Fibroblast of lung (primary cell): ENCODE measurements at regions not wholly inside any gene's neighbourhood (a gene's known extent, or its start where the extent isn't known, plus 50 kb on each side); places are given as distances from the start of the nearest gene placed in this dataset.

ENCODE experiments used
- DNase-seq, 2 donors: peaks; one replicate each; pipeline versions ENCODE4 v3.0.0 to v3.0.0-alpha.2; 2010; ENCODE audit warnings: low read depth in 2 of 2
- H2AFZ ChIP-seq: 2 replicates; pipeline ENCODE4 v1.5.1; 2012; ENCODE audit warnings: low read length, control low read depth, inconsistent platforms
- H3K27ac ChIP-seq: 2 replicates; pipeline ENCODE4 v1.5.1; 2011; ENCODE audit warnings: low read length, control low read depth; ENCODE audit not compliant: insufficient read depth
- H3K27me3 ChIP-seq: 2 replicates; pipeline ENCODE4 v1.5.1; 2011; ENCODE audit warnings: mild to moderate bottlenecking, low read length; ENCODE audit not compliant: control insufficient read depth, insufficient read depth
- H3K36me3 ChIP-seq: 2 replicates; pipeline ENCODE4 v1.5.1; 2011; ENCODE audit warnings: low read length; ENCODE audit not compliant: control insufficient read depth, insufficient read depth
- H3K4me1 ChIP-seq: 2 replicates; pipeline ENCODE4 v1.5.1; 2011; ENCODE audit warnings: low read length; ENCODE audit not compliant: control insufficient read depth, insufficient read depth; ENCODE audit errors: extremely low read depth
- H3K4me2 ChIP-seq: 2 replicates; pipeline ENCODE4 v1.5.1; 2011; ENCODE audit warnings: low read length, control low read depth; ENCODE audit not compliant: insufficient read depth; ENCODE audit errors: extremely low read depth
- H3K4me3 ChIP-seq, 4 experiments: fragments of 200-600 bp in 1 of 4; sonication (generic) in 1 of 4; replicated peaks in 1 of 4; 2 replicates each; pipeline ENCODE4 v1.5.1; 2011 to 2016; ENCODE audit warnings: low read length in 4 of 4, low read depth in 3 of 4, mild to moderate bottlenecking in 3 of 4, control low read depth in 2 of 4, inconsistent platforms in 1 of 4, mixed read lengths in 1 of 4; ENCODE audit not compliant: insufficient read depth in 1 of 4; ENCODE audit errors: control extremely low read depth in 1 of 4
- H3K79me2 ChIP-seq: 2 replicates; pipeline ENCODE4 v1.5.1; 2012; ENCODE audit warnings: mild to moderate bottlenecking, low read length, inconsistent platforms; ENCODE audit not compliant: control insufficient read depth, insufficient read depth
- H3K9ac ChIP-seq: 2 replicates; pipeline ENCODE4 v1.5.1; 2011; ENCODE audit warnings: mild to moderate bottlenecking, low read length, control low read depth; ENCODE audit not compliant: insufficient read depth
- H3K9me3 ChIP-seq: 2 replicates; pipeline ENCODE4 v1.5.1; 2012; ENCODE audit warnings: low read depth, low read length; ENCODE audit not compliant: control insufficient read depth, insufficient read depth
- H4K20me1 ChIP-seq: 2 replicates; pipeline ENCODE4 v1.5.1; 2011; ENCODE audit warnings: low read length; ENCODE audit not compliant: control insufficient read depth, insufficient read depth; ENCODE audit errors: extremely low read depth
- EZH2 ChIP-seq: IDR thresholded peaks from 2 replicates; pipeline ENCODE4 v1.5.1; 2012; ENCODE audit warnings: low read length, control low read depth, mild to moderate bottlenecking; ENCODE audit errors: missing control alignments
- TF ChIP-seq, protein P1 (sequence below), 2 donors: IDR thresholded peaks in 1 of 2; conservative IDR thresholded peaks in 1 of 2; 1 replicate in 1 of 2; 2 replicates in 1 of 2; pipeline ENCODE4 v1.5.1; 2011 to 2012; ENCODE audit warnings: low read length in 2 of 2, control low read depth in 1 of 2, inconsistent platforms in 1 of 2, low read depth in 1 of 2, mild to moderate bottlenecking in 1 of 2

- no peak overlapping the region for H3K27ac ChIP-seq
- TF ChIP-seq, protein P1, sequence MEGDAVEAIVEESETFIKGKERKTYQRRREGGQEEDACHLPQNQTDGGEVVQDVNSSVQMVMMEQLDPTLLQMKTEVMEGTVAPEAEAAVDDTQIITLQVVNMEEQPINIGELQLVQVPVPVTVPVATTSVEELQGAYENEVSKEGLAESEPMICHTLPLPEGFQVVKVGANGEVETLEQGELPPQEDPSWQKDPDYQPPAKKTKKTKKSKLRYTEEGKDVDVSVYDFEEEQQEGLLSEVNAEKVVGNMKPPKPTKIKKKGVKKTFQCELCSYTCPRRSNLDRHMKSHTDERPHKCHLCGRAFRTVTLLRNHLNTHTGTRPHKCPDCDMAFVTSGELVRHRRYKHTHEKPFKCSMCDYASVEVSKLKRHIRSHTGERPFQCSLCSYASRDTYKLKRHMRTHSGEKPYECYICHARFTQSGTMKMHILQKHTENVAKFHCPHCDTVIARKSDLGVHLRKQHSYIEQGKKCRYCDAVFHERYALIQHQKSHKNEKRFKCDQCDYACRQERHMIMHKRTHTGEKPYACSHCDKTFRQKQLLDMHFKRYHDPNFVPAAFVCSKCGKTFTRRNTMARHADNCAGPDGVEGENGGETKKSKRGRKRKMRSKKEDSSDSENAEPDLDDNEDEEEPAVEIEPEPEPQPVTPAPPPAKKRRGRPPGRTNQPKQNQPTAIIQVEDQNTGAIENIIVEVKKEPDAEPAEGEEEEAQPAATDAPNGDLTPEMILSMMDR (conservative IDR thresholded peaks at IDR 0.05 in 1 of 2, IDR thresholded peaks at IDR 0.05 in 1 of 2; ENCODE audit: low read depth in 1 of 2, low read length in 2 of 2) = no peak
- no peak for TF ChIP-seq EZH2
- H3K79me2 ChIP-seq = no peaks in the 10 kb centered on the region
- no peak overlapping the region for H3K4me2 ChIP-seq
- no peaks in the 10 kb centered on the region for H3K36me3 ChIP-seq
- H4K20me1 ChIP-seq = no peaks in the 10 kb centered on the region
- no peaks in the 10 kb centered on the region for H3K9me3 ChIP-seq
- H3K27me3 ChIP-seq = no peaks in the 10 kb centered on the region
- no peaks in the 10 kb centered on the region for H3K4me1 ChIP-seq
- no peak overlapping the region for H3K4me3 ChIP-seq
- H2AFZ ChIP-seq = no peak overlapping the region
- H3K9ac ChIP-seq = no peak overlapping the region
- no peak for DNase-seq
These were observed 61.8 kb downstream of the SHANK2 start for GRCh38 chr11:71190551-71190950.

GRCh38 chr11:71189768-71190315, 62.5 kb downstream of the SHANK2 start:
- H3K36me3 ChIP-seq = no peaks in the 10 kb centered on the region
- no peak overlapping the region for H3K4me3 ChIP-seq
- no peaks in the 10 kb centered on the region for H3K9me3 ChIP-seq
- no peak overlapping the region for H3K4me2 ChIP-seq
- H4K20me1 ChIP-seq = no peaks in the 10 kb centered on the region
- no peak for DNase-seq
- H3K9ac ChIP-seq = no peak overlapping the region
- H3K27me3 ChIP-seq = no peaks in the 10 kb centered on the region
- no peak overlapping the region for H3K27ac ChIP-seq
- H3K79me2 ChIP-seq = no peaks in the 10 kb centered on the region
- no peaks in the 10 kb centered on the region for H3K4me1 ChIP-seq
- no peak overlapping the region for H2AFZ ChIP-seq
- TF ChIP-seq EZH2 = no peak
- TF ChIP-seq, protein P1 (conservative IDR thresholded peaks at IDR 0.05 in 1 of 2, IDR thresholded peaks at IDR 0.05 in 1 of 2; ENCODE audit: low read depth in 1 of 2, low read length in 2 of 2) = no peak

GRCh38 chr11:71188886-71189767, 63.2 kb downstream of the SHANK2 start:
- Histone ChIP-seq H3K27me3 (no peaks in the 10 kb centered on the region), H3K9me3 (no peaks in the 10 kb centered on the region), H3K36me3 (no peaks in the 10 kb centered on the region), H2AFZ (no peak overlapping the region), H4K20me1 (no peaks in the 10 kb centered on the region), H3K79me2 (no peaks in the 10 kb centered on the region), H3K4me3 (no peak overlapping the region), H3K4me1 (no peaks in the 10 kb centered on the region), H3K4me2 (no peak overlapping the region), H3K9ac (no peak overlapping the region), H3K27ac (no peak overlapping the region)
- DNase-seq = no peak
- TF ChIP-seq, protein P1 (conservative IDR thresholded peaks at IDR 0.05 in 1 of 2, IDR thresholded peaks at IDR 0.05 in 1 of 2; ENCODE audit: low read depth in 1 of 2, low read length in 2 of 2) = no peak
- no peak for TF ChIP-seq EZH2
